IPS-20b (cell line): ENCODE measurements at regions not wholly inside any gene's neighbourhood (a gene's known extent, or its start where the extent isn't known, plus 50 kb on each side); places are given as distances from the start of the nearest gene placed in this dataset.

Experiments
- H3K27ac ChIP-seq: one replicate; pipeline ENCODE4 v1.5.1; 2013; ENCODE audit warnings: low read length
- H3K27me3 ChIP-seq: 2 replicates; pipeline ENCODE4 v1.6.1; 2013; ENCODE audit warnings: mild to moderate bottlenecking, low read length, inconsistent platforms; ENCODE audit not compliant: insufficient read depth
- H3K36me3 ChIP-seq: 2 replicates; pipeline ENCODE4 v1.6.1; 2013; ENCODE audit warnings: low read depth, mild to moderate bottlenecking, inconsistent platforms, low read length, moderate library complexity; ENCODE audit not compliant: insufficient read depth
- H3K4me1 ChIP-seq: 2 replicates; pipeline ENCODE4 v1.6.1; 2013; ENCODE audit warnings: mild to moderate bottlenecking, control low read depth, inconsistent platforms, low read length, moderate library complexity; ENCODE audit not compliant: insufficient read depth
- H3K4me3 ChIP-seq: 2 replicates; pipeline ENCODE4 v1.5.1; 2013; ENCODE audit warnings: mild to moderate bottlenecking, low read length, inconsistent platforms
- H3K9ac ChIP-seq: 2 replicates; pipeline ENCODE4 v1.6.1; 2013; ENCODE audit warnings: low read depth, mild to moderate bottlenecking, inconsistent platforms, low read length, moderate library complexity
- H3K9me3 ChIP-seq: 2 replicates; pipeline ENCODE4 v1.6.1; 2013; ENCODE audit warnings: mild to moderate bottlenecking, low read depth, low read length, inconsistent platforms; ENCODE audit not compliant: insufficient read depth

DNA sequence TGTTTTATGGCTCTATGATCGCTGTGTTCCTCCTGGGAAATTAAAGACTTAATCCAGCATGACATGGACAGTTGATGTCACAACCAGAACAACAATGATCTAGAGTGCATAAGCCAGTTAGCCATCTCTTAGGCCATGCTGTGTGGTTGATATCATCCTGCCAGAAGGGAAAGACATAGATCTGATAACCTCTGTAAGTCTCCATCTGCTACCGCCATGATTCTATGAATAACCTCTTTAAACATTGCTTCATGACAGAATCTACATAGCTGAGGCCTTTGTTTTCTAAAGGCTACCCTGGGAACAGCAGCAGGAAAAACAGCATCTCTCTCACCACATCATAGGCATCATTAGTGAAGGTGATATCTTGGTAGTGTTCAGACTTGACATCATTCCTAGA lies 117.6 kb upstream of the PHACTR1 start:
- no peaks in the 10 kb centered on the region for H3K36me3 ChIP-seq

DNA sequence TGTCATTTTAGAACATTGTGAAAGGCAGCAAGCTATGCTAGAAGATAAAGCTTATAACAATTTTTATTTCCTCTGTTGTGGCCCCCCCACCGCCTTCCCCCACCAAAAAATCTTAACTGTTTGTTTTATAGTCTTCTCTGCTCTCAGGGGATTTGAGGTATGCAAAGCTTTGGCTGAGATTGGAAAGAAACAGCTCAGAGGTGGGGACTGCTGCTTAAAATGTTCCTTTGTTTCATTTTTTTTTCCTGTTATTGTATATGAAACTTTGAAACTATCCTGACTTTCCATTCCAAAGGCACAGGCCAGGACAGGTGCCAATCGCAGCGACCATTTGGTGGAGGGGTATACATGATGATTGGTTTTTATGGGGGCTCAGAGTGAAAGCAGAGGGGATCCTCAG lies 114.7 kb upstream of the PHACTR1 start:
- no peaks in the 10 kb centered on the region for H3K27me3 ChIP-seq
- no peaks in the 10 kb centered on the region for H3K9me3 ChIP-seq
- H3K4me3 ChIP-seq, result no peak overlapping the region
- no peaks in the 10 kb centered on the region; the same call in 1 of the 2 replicates for H3K4me1 ChIP-seq
- H3K36me3 ChIP-seq, result no peaks in the 10 kb centered on the region
- H3K27ac ChIP-seq, result no peak overlapping the region
- no peak overlapping the region for H3K9ac ChIP-seq

More for the DNA sequence above, 117.6 kb upstream of the PHACTR1 start:
- Histone ChIP-seq H3K27ac (no peak overlapping the region), H3K4me3 (no peak overlapping the region), H3K4me1 (no peaks in the 10 kb centered on the region; the same call in 1 of the 2 replicates), H3K27me3 (no peaks in the 10 kb centered on the region), H3K9me3 (no peaks in the 10 kb centered on the region), H3K9ac (no peak overlapping the region)

DNA sequence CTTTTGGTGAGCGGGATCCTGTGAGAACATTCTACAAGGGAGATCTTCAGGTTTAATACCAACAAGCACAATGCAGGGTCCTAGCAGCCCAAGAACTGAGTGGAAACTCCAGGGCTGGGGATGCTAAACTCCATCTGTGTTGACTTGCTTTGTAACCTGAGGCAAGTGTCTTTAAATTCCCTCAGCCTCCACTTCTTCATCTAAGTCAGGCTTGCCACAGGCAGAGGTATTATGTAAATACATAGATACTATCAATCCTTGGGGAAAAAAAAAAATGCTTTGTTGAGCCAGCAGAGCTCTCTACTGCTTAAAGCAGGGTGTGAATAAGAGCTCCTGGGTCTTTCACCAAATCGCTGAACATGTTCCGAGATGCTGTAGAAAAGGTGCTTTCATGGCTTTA lies 114.2 kb upstream of the PHACTR1 start:
- Histone ChIP-seq H3K9ac (no peak overlapping the region), H3K9me3 (no peaks in the 10 kb centered on the region), H3K4me1 (no peaks in the 10 kb centered on the region; the same call in 1 of the 2 replicates)

DNA sequence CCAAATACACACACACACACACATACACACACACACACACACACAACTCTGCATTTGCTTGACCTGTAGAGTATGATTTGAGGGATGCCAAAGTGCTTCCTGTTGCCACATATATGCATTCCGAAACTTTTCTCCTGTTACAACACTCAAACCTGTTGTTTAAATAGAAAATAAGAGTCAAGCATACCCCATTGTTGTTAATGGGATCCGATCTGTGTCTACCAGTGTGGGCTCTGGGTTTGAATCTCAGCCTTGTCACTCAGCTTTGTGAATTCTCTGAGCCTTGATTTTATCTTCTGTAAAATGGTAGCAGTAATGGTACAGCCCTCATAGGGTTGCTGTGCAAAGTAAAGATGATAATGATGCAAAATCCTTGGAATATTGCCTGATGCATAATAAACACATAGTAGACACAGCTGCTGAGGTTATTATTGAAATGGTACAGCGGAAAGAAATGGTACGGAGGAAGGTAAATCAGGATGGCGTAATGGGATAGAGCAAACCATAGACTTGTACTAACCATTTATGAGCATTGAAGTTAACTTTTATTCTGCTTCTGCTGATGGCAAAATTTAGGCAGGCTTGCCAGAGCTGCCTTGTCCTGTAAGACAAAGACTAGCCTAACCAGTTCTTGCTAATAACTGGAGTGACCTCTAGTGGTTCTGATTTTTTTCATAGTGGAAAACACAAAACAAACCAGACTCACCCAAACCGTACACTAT lies 113.5 kb upstream of the PHACTR1 start:
- Histone ChIP-seq H3K4me1 (no peaks in the 10 kb centered on the region; the same call in 1 of the 2 replicates), H3K9me3 (no peaks in the 10 kb centered on the region), H3K27me3 (no peaks in the 10 kb centered on the region), H3K27ac (no peak overlapping the region), H3K36me3 (no peaks in the 10 kb centered on the region), H3K4me3 (no peak overlapping the region), H3K9ac (no peak overlapping the region)

More for the DNA sequence above, 114.2 kb upstream of the PHACTR1 start:
- H3K27me3 ChIP-seq, result no peaks in the 10 kb centered on the region
- no peaks in the 10 kb centered on the region for H3K36me3 ChIP-seq
- H3K27ac ChIP-seq, result no peak overlapping the region
- H3K4me3 ChIP-seq, result no peak overlapping the region

DNA sequence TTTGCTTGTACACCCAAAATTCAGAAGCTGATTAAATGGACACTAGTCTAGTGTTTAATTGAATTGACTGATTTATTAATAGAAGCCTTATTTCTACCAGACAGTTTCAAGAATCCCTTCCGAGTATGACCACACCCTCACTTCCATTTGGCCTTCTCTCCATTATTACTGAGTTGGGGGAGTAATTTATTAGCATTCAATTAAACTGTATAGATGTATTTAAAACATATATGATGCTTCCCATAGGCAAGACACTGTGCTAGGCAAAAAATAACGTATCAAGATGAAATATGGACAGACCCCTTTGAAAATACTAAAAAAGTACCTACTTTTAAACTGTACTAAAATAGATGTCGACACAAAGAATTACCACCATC lies 112.9 kb upstream of the PHACTR1 start:
- Histone ChIP-seq H3K4me1 (peaks cover under 1% of the 10 kb centered on the region; the same call in 1 of the 2 replicates), H3K9me3 (no peaks in the 10 kb centered on the region)

DNA sequence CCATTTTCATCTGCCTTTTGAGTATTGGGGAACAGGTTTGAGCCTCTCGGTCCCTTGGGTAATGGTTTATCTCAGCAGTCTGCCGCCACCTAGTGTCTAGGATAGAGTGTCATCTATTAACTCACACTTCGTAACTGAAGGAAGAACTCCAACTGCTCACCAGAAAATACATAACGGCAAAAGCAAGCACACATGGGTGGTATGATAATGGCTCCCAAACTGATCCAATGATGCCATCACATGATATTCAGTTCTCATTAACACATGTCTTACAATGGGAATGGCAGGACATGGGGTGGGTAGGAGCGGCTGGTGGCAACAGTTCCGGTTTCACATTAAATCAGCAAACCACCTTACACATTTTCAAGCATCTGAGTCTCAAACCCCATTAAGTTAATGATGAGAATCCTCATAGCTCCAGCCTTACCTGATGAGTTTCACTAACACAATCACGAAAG lies 110.7 kb upstream of the PHACTR1 start:
- H3K27ac ChIP-seq, result no peak overlapping the region
- no peak overlapping the region for H3K4me3 ChIP-seq
- no peaks in the 10 kb centered on the region for H3K27me3 ChIP-seq
- H3K9ac ChIP-seq, result no peak overlapping the region
- H3K4me1 ChIP-seq, result peaks cover 2% of the 10 kb centered on the region; the same call in 1 of the 2 replicates
- H3K9me3 ChIP-seq, result no peaks in the 10 kb centered on the region
- no peaks in the 10 kb centered on the region for H3K36me3 ChIP-seq

More for the DNA sequence above, 112.9 kb upstream of the PHACTR1 start:
- H3K27me3 ChIP-seq, result no peaks in the 10 kb centered on the region
- no peaks in the 10 kb centered on the region for H3K36me3 ChIP-seq
- H3K9ac ChIP-seq, result no peak overlapping the region
- H3K27ac ChIP-seq, result no peak overlapping the region
- H3K4me3 ChIP-seq, result no peak overlapping the region

DNA sequence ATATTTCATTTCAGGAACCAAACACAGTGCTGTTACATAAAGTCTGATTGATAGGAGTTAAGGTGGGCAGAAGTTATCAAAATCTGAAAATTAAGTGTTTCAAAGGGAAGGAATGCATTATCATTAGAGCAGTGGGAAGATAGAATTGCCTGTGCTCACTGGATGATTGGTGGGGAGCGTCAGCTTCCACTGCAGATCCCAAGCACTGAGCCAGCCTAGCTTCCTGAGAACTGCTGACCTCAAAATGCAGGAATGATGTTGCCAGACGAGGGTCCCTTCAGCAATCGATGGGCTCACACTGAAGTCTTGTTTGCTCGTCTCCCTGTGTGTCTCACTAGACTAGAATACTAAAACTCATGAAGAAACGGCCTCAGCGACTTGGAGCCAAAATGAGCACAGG lies 110.0 kb upstream of the PHACTR1 start:
- Histone ChIP-seq H3K9ac (no peak overlapping the region), H3K9me3 (no peaks in the 10 kb centered on the region), H3K27me3 (no peaks in the 10 kb centered on the region), H3K4me1 (peaks cover 2% of the 10 kb centered on the region; the same call in 1 of the 2 replicates), H3K27ac (no peak overlapping the region), H3K4me3 (no peak overlapping the region), H3K36me3 (no peaks in the 10 kb centered on the region)

DNA sequence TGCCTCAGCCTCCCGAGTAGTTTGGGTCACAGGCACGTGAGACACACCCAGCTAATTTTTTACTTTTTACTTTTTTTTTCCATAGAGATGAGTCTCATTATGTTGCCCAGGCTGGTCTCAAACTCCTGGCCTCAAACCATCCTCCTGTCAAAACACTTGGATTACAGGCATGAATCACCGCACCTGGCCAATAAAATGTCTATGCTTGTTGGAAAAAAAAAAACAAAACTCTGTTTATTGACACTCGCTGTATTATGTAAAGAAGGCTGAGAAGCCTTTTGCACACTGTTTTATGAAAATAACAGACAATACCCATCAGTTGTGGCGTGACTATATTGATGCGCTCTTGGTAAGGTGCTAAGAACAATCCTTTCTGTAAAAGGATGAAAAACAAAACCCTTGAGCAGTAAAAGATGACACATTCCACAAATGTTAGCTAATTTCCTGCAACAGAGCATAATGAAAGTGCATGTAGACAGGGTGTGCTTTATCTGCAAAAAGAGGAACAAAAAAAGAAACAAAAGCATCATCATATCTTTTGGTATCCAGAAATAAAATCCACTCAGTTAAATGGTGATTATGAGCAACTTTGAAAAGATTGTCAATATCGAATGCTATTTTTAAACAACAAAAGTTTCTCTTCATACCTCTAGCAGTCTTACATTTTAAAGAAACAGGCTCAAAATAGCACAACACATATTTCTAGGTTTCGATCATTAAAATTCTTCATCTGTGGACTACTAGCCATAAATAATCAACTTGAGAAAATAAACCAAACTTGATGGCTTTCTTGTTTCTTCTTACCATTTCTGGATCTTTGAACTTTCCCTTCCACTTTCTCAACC lies 108.3 kb upstream of the PHACTR1 start:
- Histone ChIP-seq H3K4me3 (no peak overlapping the region), H3K36me3 (no peaks in the 10 kb centered on the region), H3K9me3 (no peaks in the 10 kb centered on the region), H3K4me1 (0 out of 2 replicates have a peak, but pooled peaks cover 2% of the 10 kb centered on the region), H3K27me3 (no peaks in the 10 kb centered on the region), H3K27ac (no peak overlapping the region), H3K9ac (no peak overlapping the region)

DNA sequence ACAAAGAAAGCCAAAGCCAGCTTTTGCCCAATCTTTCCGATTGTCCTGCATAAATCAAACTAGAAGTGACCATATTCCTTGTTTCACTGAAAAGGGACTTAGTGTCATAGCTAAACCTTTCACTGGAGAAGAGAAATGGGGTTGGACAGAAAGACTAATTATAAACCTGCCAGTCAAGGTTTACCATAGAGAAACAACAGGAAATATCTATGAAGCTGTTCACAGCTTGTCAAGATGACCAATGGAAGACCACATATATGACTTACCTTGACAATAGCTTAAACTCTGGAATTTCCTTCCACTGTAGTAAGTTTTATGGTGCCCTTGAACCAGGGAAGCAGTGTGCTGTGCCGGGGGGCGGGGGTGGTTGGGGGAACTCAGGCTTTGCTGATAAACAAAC lies 107.7 kb upstream of the PHACTR1 start:
- Histone ChIP-seq H3K4me3 (no peak overlapping the region), H3K27me3 (no peaks in the 10 kb centered on the region), H3K36me3 (no peaks in the 10 kb centered on the region), H3K27ac (no peak overlapping the region), H3K4me1 (0 out of 2 replicates have a peak, but pooled peaks cover 2% of the 10 kb centered on the region), H3K9me3 (no peaks in the 10 kb centered on the region), H3K9ac (no peak overlapping the region)

DNA sequence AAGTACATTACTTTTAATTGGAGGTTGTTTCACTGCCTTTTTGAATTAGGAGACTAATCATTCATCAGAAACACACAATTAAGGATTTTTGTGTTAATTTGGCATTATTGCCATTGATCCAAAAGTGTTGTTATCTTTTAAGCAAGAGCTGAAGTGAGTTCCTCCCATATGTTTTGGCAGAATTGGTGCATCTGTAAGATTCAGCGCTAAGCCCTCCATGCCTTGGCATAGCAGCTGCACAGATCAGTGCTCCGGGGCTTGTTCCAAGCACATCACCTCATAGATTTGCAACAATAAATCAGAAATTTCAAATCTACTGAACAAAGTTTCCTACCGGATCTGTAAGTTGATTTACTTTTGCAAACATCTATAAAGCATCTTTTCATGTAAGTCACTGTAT lies 106.8 kb upstream of the PHACTR1 start:
- no peak overlapping the region for H3K4me3 ChIP-seq
- no peak overlapping the region for H3K27ac ChIP-seq
- H3K27me3 ChIP-seq, result no peaks in the 10 kb centered on the region
- no peaks in the 10 kb centered on the region for H3K36me3 ChIP-seq
- no peak overlapping the region for H3K9ac ChIP-seq
- no peaks in the 10 kb centered on the region for H3K9me3 ChIP-seq
- H3K4me1 ChIP-seq, result 0 out of 2 replicates have a peak, but pooled peaks cover 2% of the 10 kb centered on the region

DNA sequence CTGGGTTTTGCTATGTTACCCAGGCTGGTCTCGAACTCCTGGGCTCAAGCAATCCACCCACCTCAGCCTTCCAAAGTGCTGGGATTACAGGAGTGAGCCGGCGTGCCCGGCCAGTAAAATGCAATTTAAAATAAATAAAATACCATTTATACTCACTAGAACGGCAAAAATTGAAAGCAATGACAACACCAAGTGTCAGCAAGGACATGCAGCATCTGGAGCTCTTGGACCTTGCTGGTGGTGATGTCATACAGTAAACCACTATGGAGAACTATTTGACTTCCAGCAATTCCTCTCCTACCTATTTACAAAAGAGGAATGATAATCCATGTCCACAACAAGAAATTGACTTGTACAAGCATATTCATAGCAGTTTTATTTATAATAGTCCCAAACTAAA lies 105.7 kb upstream of the PHACTR1 start:
- no peak overlapping the region for H3K4me3 ChIP-seq
- no peak overlapping the region for H3K27ac ChIP-seq
- no peaks in the 10 kb centered on the region for H3K9me3 ChIP-seq
- no peak overlapping the region for H3K9ac ChIP-seq
- H3K27me3 ChIP-seq, result no peaks in the 10 kb centered on the region
- H3K4me1 ChIP-seq, result 0 out of 2 replicates have a peak, but pooled peaks cover 2% of the 10 kb centered on the region
- H3K36me3 ChIP-seq, result no peaks in the 10 kb centered on the region
